ENCODE measurements at regions not wholly inside any gene's neighbourhood (a gene's known extent, or its start where the extent isn't known, plus 50 kb on each side); places are given as distances from the start of the nearest gene placed in this dataset.

- TF ChIP-seq NANOG (IDR thresholded peaks at IDR 0.05; ENCODE audit: insufficient read depth, low read depth, low read length, poor library complexity, severe bottlenecking) (no peak), RNF2 (IDR thresholded peaks at IDR 0.05; ENCODE audit: borderline replicate concordance, low read depth, low read length, missing control alignments, poor library complexity, severe bottlenecking) (no peak), MAFK (IDR thresholded peaks at IDR 0.05; ENCODE audit: low read depth, low read length) (no peak), POU5F1 (IDR thresholded peaks at IDR 0.05; ENCODE audit: low read depth, low read length) (no peak), SP2 (IDR thresholded peaks at IDR 0.05; ENCODE audit: low read length) (no peak), CREB1 (IDR thresholded peaks at IDR 0.05) (no peak), USF2 (IDR thresholded peaks at IDR 0.05; ENCODE audit: low read length) (no peak), SIX5 (IDR thresholded peaks at IDR 0.05; ENCODE audit: low read depth, low read length) (no peak), SIRT6 (IDR thresholded peaks at IDR 0.05; ENCODE audit: low read length) (no peak), FOSL1 (IDR thresholded peaks at IDR 0.05; ENCODE audit: insufficient read depth, low read depth, low read length) (no peak), CTCF (IDR thresholded peaks at IDR 0.05; ENCODE audit: control extremely low read depth in 1 of 3, insufficient read depth in 1 of 3, low read depth in 1 of 3, low read length in 3 of 3) (no peak), GTF2F1 (IDR thresholded peaks at IDR 0.05; ENCODE audit: borderline replicate concordance, low read depth, low read length) (no peak)
These were observed 153.2 kb downstream of the LYPLAL1 start (continued) for GRCh38 chr1:219326843-219327242.
